GM21515 (cell line): ENCODE measurements at regions not wholly inside any gene's neighbourhood (a gene's known extent, or its start where the extent isn't known, plus 50 kb on each side); places are given as distances from the start of the nearest gene placed in this dataset.

Experiments used
- ATAC-seq: cut with Tn5 transposase; IDR thresholded peaks from one replicate; pipeline ENCODE4 v1.9.1; 2021; ENCODE audit not compliant: unreplicated experiment

GRCh38 chr7:156458011-156458410 is 182.6 kb upstream of the RNF32 start:
- ATAC-seq = no peak

- ATAC-seq = no peak
These were observed 184.0 kb upstream of the RNF32 start for GRCh38 chr7:156456503-156457115.

GRCh38 chr7:156456032-156456431 is 184.5 kb upstream of the RNF32 start:
- no peak for ATAC-seq

DNA sequence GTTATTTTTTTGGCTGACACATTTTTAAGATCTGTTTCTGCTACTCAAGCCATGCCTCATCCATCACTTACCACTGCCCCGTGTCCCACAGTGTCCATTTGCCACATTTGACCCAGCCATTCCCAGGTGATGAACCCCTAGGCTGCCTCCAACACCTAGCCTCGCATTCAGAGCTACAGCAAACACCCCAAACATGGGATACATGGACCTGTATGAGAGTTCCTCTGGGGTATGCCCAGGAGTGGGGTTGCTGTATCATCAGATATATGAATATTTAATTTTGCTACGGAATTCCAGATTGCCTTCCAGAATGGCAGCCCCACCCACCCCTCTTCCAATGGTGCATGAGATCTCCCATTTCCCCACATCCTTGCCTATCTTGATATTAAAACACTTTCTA is 190.1 kb upstream of the RNF32 start:
- ATAC-seq = no peak

DNA sequence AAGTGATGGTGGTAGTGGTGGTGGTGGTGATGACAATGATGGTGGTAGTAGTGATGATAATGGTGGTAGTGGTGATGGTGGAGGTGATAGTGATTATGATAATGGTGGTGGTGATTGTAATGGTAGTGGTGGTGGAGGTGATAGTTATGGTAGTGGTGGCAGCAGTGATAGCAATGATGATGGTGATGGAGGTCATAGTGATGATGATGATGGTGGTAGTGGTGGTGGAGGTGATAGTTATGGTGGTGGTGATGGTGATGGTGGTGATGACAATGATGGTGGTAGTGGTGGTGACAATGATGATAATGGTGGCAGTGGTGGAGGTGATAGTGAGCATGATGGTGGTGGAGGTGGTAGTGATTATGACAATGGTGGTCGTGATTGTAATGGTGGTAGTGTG is 191.7 kb upstream of the RNF32 start:
- ATAC-seq = no peak

- no peak for ATAC-seq
These were observed 193.6 kb upstream of the RNF32 start for GRCh38 chr7:156446990-156447389.

- ATAC-seq = no peak
These were observed 194.4 kb upstream of the RNF32 start for GRCh38 chr7:156445997-156446761.

- ATAC-seq = no peak
These were observed 198.1 kb upstream of the RNF32 start for GRCh38 chr7:156442516-156442915.

GRCh38 chr7:156440456-156440855 is 200.1 kb upstream of the RNF32 start:
- ATAC-seq = no peak

DNA sequence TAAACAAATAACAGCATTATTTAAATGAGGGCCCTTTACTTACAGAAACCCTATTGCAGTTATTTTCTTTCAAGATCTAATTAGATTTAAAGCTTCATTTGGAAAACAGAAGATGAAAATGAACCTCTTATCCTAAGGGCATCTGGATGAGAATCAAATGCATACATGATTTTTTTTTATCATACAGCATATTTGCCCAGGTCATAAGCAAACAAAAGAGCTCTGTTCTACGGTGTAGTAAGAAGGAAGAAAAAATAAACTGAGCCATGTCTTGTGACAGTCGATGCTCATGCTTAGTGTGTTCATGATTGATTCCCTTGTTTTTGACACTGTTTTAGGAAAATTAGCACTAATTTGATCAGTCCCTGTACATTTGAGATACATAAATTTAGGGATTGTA is 202.6 kb upstream of the RNF32 start:
- no peak for ATAC-seq

- no peak for ATAC-seq
These were observed 203.5 kb upstream of the RNF32 start for GRCh38 chr7:156437021-156437614.

GRCh38 chr7:156435486-156436231 is 204.9 kb upstream of the RNF32 start:
- ATAC-seq = no peak

DNA sequence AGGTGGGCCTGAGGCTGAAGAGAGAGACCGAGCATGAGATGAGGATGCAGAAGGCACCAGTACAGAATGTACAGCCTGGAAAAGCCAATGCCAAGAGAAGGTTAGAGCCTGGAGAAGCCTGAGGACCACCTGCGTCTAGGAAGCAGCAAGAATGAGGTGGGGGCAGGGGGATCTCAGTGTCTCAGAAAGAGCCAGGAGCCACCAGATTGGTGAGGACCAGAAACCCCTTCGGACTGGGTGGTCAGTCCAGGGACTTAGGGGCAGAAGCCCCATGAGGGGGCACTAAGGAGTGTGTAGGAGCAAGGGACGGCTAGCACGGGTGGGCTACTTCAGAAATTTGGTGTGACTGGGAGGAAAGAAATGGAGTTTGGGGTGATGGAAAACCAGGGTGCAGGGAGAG is 205.9 kb upstream of the RNF32 start:
- ATAC-seq = no peak

DNA sequence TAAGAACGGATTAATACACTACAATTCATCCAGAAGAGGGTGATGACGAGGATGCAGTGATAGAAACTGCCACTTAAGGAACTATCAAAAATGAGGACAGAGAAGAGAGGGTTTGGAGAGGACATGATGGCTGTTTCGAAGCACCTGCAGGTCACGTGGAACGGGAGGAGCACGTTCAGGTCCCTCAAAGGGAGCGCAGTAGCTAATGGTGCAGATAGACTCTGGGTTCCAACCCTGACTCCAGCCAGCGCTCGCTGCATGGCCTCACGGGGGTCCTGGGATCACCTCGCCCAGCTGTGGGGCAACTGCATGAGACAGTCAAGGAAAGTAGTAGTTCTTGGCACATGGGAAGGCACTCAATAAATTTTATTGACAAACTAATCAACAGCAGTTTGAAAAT is 208.6 kb upstream of the RNF32 start:
- ATAC-seq = no peak

DNA sequence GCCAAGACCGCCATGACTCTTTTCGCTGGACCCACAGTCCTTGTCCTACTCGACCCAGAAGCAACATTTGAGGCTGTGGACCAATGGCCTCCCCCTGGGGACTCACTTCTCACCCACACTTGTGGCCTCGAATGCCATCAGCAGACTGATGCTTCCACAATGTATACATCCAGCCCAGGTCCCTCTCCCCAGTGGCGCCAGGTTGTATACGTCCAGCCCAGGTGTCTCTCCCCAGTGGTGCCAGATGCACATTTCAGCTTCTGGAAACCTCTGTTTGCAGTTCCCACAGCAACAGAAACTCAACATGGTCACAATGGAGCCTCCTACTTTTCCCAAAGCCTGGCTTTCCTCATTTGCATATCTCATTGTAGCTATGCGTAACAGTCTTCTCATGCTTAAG is 210.5 kb upstream of the RNF32 start:
- no peak for ATAC-seq

DNA sequence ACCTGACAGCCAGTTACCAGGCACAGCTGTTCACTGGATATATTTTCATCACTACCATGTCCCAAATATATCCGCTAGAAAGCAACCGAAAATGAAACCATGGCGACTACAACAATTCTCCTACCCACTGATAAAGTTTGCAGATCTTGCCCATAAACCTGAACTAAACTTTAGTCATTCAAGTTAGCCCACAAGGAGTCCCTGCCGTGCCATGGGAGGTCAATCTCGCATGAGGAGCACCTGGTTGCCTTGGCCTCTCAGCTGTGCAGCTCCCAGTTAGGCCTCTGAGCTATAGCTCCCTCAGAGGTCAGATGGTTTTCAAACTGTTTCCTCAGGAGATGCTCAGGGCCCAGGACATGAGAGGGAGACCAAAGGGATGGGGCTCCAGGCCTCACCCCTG is 211.1 kb upstream of the RNF32 start:
- ATAC-seq = no peak

GRCh38 chr7:156423876-156424275 is 216.7 kb upstream of the RNF32 start:
- ATAC-seq = no peak

DNA sequence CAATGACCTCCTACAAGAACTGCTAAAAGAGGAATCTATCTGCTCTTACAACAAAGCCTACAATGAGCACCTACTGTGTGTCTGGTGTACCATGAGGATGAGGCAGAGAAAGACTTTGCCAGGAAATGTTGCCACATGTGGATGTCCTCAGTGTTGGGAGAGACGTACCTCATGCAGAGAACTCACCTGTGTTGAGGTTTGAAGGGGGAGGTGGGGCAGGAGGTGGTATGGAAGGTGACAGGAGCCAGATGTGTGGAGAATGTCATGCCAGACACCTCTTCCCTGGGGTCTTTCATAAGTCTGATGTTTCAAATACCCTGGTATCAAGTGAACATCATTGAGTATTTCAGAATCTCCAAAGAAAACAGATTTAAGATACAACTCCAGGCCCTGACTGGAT is 220.1 kb upstream of the RNF32 start:
- no peak for ATAC-seq

- no peak for ATAC-seq
These were observed 220.8 kb upstream of the RNF32 start for GRCh38 chr7:156419782-156420181.

- ATAC-seq = no peak
These were observed 238.3 kb upstream of the RNF32 start for GRCh38 chr7:156402255-156402654.

DNA sequence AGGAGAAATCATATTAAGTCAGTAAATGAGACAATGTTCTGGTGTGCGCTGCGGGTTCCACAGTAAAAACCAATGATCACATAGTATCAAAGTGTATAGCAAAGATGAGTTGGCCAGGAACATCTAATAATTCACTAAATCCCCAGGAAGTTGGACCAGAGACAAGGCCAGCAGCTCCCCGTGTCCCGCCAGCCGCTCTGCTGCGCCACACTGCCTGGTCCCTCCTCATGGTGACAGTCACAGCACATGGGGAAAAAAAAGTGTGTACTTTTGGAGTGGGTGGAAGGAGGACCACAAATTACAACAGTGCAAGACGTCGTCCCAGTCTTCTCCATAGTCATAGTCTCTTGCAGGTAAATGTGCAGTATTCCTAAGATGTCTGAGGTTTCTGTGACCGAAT is 239.0 kb upstream of the RNF32 start:
- ATAC-seq = no peak

DNA sequence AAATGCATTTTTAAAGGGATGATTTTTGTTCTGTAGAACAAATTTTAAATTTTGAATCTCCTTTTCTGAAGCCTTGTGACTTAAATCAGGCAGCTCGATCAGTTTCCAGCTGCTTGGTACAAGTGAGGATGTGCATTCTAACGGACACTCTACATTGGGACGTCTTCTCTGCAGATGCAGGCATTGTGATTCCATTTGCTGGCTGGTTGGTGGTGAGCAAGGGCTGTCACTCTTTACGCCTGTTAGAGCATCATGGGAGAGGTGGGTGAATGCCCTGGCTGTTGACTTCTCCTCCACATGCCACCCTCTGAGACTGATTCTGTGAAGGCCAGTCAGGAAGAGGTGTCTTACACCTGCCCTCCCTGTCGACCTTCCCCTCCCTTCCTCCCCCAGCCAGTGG is 240.5 kb upstream of the RNF32 start:
- ATAC-seq = no peak
